ENCODE measurements at regions not wholly inside any gene's neighbourhood (a gene's known extent, or its start where the extent isn't known, plus 50 kb on each side); places are given as distances from the start of the nearest gene placed in this dataset.
A peak's percentile ranks its signal among the peaks of the same experiment; 100 is the strongest.

DNA sequence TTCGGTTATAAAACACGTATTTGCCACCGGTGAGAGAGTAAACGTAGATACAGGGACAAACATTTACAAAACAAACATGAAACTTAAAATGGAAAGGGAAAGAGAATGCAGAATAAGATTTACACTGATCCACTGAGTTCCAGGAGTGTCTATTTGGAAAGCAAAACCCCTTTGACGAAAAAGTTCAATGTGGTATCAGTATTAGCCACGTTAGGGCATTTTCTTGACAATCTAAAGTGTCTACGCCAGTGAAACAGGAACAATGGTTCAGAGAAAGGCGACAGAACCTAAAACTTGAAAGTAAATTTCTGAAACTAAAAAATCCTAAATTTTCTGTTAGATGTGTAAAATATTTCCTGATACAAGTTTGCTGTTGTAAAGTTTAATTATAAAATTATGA, 278.5 kb upstream of the TENM3 start:
- DNase-seq (ENCODE audit: insufficient read length) (no peak), FAIRE-seq (no peak)
- TF ChIP-seq TAF1 (IDR thresholded peaks at IDR 0.05; ENCODE audit: borderline replicate concordance, low read depth, low read length) (no peak), POLR2A (IDR thresholded peaks at IDR 0.05; ENCODE audit: low read depth, low read length) (no peak), POLR2AphosphoS5 (IDR thresholded peaks at IDR 0.05; ENCODE audit: low read depth, low read length) (no peak)

DNA sequence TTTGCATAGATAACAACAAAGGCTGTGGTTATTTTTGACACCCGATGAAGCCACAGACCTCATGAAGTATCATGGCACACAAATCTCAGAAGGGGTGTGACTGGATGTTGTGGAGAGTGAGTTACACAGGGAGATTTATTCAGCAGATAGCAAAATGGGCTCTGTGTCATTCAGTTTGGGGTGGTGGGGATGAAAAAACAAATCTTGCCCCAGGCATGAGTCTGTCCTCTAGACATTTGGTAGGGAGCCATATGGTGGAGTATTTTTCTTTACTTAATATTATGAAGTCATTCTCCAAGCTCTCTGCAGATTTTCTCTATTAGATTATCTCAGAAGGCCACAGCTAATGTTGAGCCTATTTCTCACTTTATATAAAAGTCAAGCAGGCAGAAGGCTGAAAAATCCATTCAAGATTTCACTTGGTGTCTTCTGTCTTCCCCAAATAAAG, 277.1 kb upstream of the TENM3 start:
- DNase-seq (ENCODE audit: insufficient read length) (no peak), FAIRE-seq (no peak)

GRCh38 chr4:181967401-181967800, 275.8 kb upstream of the TENM3 start:
- TF ChIP-seq POLR2A (IDR thresholded peaks at IDR 0.05; ENCODE audit: low read depth, low read length) (no peak), POLR2AphosphoS5 (IDR thresholded peaks at IDR 0.05; ENCODE audit: low read depth, low read length) (no peak), TAF1 (IDR thresholded peaks at IDR 0.05; ENCODE audit: borderline replicate concordance, low read depth, low read length) (no peak)
- DNase-seq (ENCODE audit: insufficient read length) (no peak), FAIRE-seq (no peak)

More for the DNA sequence above, 277.1 kb upstream of the TENM3 start:
- no peak for TF ChIP-seq TAF1 (IDR thresholded peaks at IDR 0.05; ENCODE audit: borderline replicate concordance, low read depth, low read length)
- no peak for TF ChIP-seq POLR2AphosphoS5 (IDR thresholded peaks at IDR 0.05; ENCODE audit: low read depth, low read length)

GRCh38 chr4:181968371-181968770, 274.8 kb upstream of the TENM3 start:
- DNase-seq (ENCODE audit: insufficient read length) (no peak), FAIRE-seq (no peak)
- TF ChIP-seq TAF1 (IDR thresholded peaks at IDR 0.05; ENCODE audit: borderline replicate concordance, low read depth, low read length) = no peak
- TF ChIP-seq POLR2AphosphoS5 (IDR thresholded peaks at IDR 0.05; ENCODE audit: low read depth, low read length) = no peak
- no peak for TF ChIP-seq POLR2A (IDR thresholded peaks at IDR 0.05; ENCODE audit: low read depth, low read length)

DNA sequence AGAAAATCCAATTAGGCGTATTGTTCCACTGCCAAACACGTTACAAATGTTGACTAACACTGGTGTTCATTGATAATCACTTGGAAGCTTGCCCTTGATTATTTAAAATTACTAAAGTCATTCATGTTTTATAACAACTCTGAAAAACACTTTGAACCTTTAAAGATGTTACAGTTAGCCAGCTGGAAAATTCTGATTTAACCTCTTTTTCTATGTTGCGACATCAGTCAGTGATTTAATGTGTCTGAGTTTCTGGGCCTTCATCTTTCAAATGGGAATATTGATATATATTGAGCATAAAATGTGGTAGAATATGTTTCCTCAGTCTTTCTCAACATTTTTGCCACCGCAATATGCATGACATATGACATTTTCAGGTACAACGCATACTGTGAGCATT, 274.1 kb upstream of the TENM3 start:
- FAIRE-seq (no peak), DNase-seq (ENCODE audit: insufficient read length) (no peak)
- TF ChIP-seq POLR2AphosphoS5 (IDR thresholded peaks at IDR 0.05; ENCODE audit: low read depth, low read length) (no peak), TAF1 (IDR thresholded peaks at IDR 0.05; ENCODE audit: borderline replicate concordance, low read depth, low read length) (no peak), POLR2A (IDR thresholded peaks at IDR 0.05; ENCODE audit: low read depth, low read length) (no peak)

DNA sequence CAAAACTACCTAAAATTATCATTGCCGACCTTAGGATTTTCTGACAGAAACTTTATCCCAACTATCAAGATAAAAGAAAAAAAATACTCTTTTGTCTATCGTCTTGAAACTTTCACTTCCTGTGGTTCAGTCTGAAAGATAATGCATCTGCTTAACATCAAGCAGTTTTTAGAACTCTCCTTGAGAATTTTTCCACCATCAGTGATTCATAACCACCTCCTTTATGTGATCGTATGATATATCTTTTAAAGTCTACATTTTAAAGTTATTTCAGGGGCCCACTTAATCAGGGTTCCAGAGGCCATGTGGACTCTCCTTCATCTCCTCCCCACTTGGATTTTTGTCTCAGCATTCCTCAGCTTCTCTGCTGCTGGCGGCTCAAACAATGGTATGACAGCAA, 272.8 kb upstream of the TENM3 start:
- TF ChIP-seq POLR2AphosphoS5 (IDR thresholded peaks at IDR 0.05; ENCODE audit: low read depth, low read length) (no peak), POLR2A (IDR thresholded peaks at IDR 0.05; ENCODE audit: low read depth, low read length) (no peak), TAF1 (IDR thresholded peaks at IDR 0.05; ENCODE audit: borderline replicate concordance, low read depth, low read length) (no peak)

GRCh38 chr4:181971411-181971810, 271.8 kb upstream of the TENM3 start:
- FAIRE-seq (no peak), DNase-seq (ENCODE audit: insufficient read length) (no peak)
- TF ChIP-seq TAF1 (IDR thresholded peaks at IDR 0.05; ENCODE audit: borderline replicate concordance, low read depth, low read length) (no peak), POLR2A (IDR thresholded peaks at IDR 0.05; ENCODE audit: low read depth, low read length) (no peak), POLR2AphosphoS5 (IDR thresholded peaks at IDR 0.05; ENCODE audit: low read depth, low read length) (no peak)

More for the DNA sequence above, 272.8 kb upstream of the TENM3 start:
- FAIRE-seq (no peak), DNase-seq (ENCODE audit: insufficient read length) (no peak)

- DNase-seq (ENCODE audit: insufficient read length) = no peak
- no peak for TF ChIP-seq TAF1 (IDR thresholded peaks at IDR 0.05; ENCODE audit: borderline replicate concordance, low read depth, low read length)
- TF ChIP-seq POLR2A (IDR thresholded peaks at IDR 0.05; ENCODE audit: low read depth, low read length) = no peak
- TF ChIP-seq POLR2AphosphoS5 (IDR thresholded peaks at IDR 0.05; ENCODE audit: low read depth, low read length) = no peak
- FAIRE-seq = no peak
Measured at GRCh38 chr4:181971973-181972372, 271.2 kb upstream of the TENM3 start.

DNA sequence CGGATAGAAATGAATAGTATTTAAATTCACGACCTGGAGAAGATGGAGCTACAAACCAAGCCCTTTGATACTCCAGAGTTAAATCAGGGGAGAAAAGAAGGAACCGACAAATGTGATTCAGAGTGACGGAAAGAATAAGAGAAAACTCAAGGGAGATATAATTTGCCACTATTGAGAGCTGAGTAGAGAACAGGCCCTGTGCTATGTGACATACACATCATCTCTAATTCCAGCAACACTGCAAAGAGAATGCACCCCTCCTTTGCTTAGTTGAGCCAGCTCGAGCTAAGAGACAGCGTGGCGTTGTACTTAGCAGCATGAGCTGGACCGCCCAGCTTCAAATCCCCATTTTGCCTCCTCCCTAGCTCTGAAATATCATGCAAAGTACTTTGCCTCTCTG, 266.4 kb upstream of the TENM3 start:
- TF ChIP-seq POLR2A (IDR thresholded peaks at IDR 0.05; ENCODE audit: low read depth, low read length) = no peak
- no peak for TF ChIP-seq POLR2AphosphoS5 (IDR thresholded peaks at IDR 0.05; ENCODE audit: low read depth, low read length)
- no peak for TF ChIP-seq TAF1 (IDR thresholded peaks at IDR 0.05; ENCODE audit: borderline replicate concordance, low read depth, low read length)
- DNase-seq (ENCODE audit: insufficient read length) (no peak), FAIRE-seq (no peak)

GRCh38 chr4:181982437-181982836, 260.8 kb upstream of the TENM3 start:
- TF ChIP-seq TAF1 (IDR thresholded peaks at IDR 0.05; ENCODE audit: borderline replicate concordance, low read depth, low read length) (no peak), POLR2A (IDR thresholded peaks at IDR 0.05; ENCODE audit: low read depth, low read length) (no peak), POLR2AphosphoS5 (IDR thresholded peaks at IDR 0.05; ENCODE audit: low read depth, low read length) (no peak)
- FAIRE-seq (no peak), DNase-seq (ENCODE audit: insufficient read length) (no peak)

DNA sequence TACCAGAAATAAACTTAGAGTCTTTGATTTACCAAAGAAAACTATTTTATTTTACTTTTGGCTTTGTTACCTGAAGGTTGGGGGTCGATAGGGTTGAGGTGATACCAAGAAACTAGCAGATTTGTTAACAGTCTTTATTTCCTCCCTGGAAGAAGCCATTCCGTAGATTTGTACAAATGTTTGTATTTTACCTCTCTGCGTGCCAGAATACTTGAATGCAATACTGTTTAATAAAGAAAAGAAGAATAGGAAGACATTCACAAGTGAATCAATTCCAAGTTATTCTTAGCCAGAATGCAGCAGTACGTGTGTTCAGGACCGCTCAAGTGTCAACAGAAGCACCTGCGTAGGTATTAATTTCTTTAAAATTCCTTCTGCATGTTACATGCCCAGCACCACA, 260.3 kb upstream of the TENM3 start:
- DNase-seq (ENCODE audit: insufficient read length) (no peak), FAIRE-seq (no peak)
- no peak for TF ChIP-seq TAF1 (IDR thresholded peaks at IDR 0.05; ENCODE audit: borderline replicate concordance, low read depth, low read length)
- no peak for TF ChIP-seq POLR2AphosphoS5 (IDR thresholded peaks at IDR 0.05; ENCODE audit: low read depth, low read length)
- TF ChIP-seq POLR2A (IDR thresholded peaks at IDR 0.05; ENCODE audit: low read depth, low read length) = no peak

- TF ChIP-seq POLR2A (IDR thresholded peaks at IDR 0.05; ENCODE audit: low read depth, low read length) = no peak
- TF ChIP-seq TAF1 (IDR thresholded peaks at IDR 0.05; ENCODE audit: borderline replicate concordance, low read depth, low read length) = no peak
- no peak for TF ChIP-seq POLR2AphosphoS5 (IDR thresholded peaks at IDR 0.05; ENCODE audit: low read depth, low read length)
- FAIRE-seq = peak; percentile 73
- no peak for DNase-seq (ENCODE audit: insufficient read length)
Measured at GRCh38 chr4:181987392-181987791, 255.8 kb upstream of the TENM3 start.

DNA sequence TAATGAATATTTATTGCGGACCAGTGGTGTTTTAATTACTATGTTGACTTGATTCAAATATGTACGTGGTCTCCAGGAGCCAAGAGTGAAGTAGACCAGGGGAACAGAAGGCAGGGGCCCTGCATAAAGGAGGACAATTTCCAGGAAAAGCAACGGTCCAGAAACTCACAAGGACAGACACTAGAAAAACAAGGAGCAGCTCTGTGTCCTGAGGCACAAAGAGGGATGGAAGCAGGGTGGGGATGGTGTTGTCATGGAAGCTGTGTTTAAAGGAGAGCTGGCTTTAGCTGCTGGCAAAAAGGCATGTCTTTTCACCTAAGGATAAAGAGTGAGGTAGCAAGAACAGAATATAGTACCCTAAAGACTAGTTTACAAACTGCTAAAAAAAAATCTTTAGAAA, 254.1 kb upstream of the TENM3 start:
- DNase-seq (ENCODE audit: insufficient read length) (no peak), FAIRE-seq (no peak)
- TF ChIP-seq TAF1 (IDR thresholded peaks at IDR 0.05; ENCODE audit: borderline replicate concordance, low read depth, low read length) (no peak), POLR2AphosphoS5 (IDR thresholded peaks at IDR 0.05; ENCODE audit: low read depth, low read length) (no peak), POLR2A (IDR thresholded peaks at IDR 0.05; ENCODE audit: low read depth, low read length) (no peak)
